MV-4-11 (cell line): ENCODE measurements at regions not wholly inside any gene's neighbourhood (a gene's known extent, or its start where the extent isn't known, plus 50 kb on each side); places are given as distances from the start of the nearest gene placed in this dataset.
"Not testable (repeated sequence)": the region's sequence is repeated elsewhere in the genome, so short reads cannot be mapped to it uniquely, and the experiment has no call there.

ENCODE experiments used
- DNase-seq: peaks from one replicate; lab custom pipeline; 2025; lab: John Stamatoyannopoulos, UW

GRCh38 chr17:71777048-71777640, 343.7 kb upstream of the SOX9 start:
- no peak for DNase-seq

GRCh38 chr17:71779482-71779881, 341.3 kb upstream of the SOX9 start:
- no peak for DNase-seq

GRCh38 chr17:71780596-71780995, 340.2 kb upstream of the SOX9 start:
- no peak for DNase-seq

- not testable (repeated sequence) for DNase-seq
Measured at GRCh38 chr17:71782021-71782420, 338.8 kb upstream of the SOX9 start.

GRCh38 chr17:71790791-71791190, 330.0 kb upstream of the SOX9 start:
- DNase-seq, result no peak

GRCh38 chr17:71791311-71791710, 329.5 kb upstream of the SOX9 start:
- no peak for DNase-seq

- no peak for DNase-seq
Measured at GRCh38 chr17:71792966-71793365, 327.9 kb upstream of the SOX9 start.

GRCh38 chr17:71793518-71793917, 327.3 kb upstream of the SOX9 start:
- no peak for DNase-seq

GRCh38 chr17:71798701-71799100, 322.1 kb upstream of the SOX9 start:
- no peak for DNase-seq

GRCh38 chr17:71799657-71800056, 321.2 kb upstream of the SOX9 start:
- DNase-seq, result no peak

GRCh38 chr17:71801301-71801700, 319.5 kb upstream of the SOX9 start:
- no peak for DNase-seq

GRCh38 chr17:71802663-71803062, 318.2 kb upstream of the SOX9 start:
- DNase-seq, result no peak

GRCh38 chr17:71803656-71804284, 317.1 kb upstream of the SOX9 start:
- DNase-seq, result no peak

- no peak for DNase-seq
Measured at GRCh38 chr17:71809537-71809936, 311.3 kb upstream of the SOX9 start.

- not testable (repeated sequence) for DNase-seq
Measured at GRCh38 chr17:71813861-71814260, 307.0 kb upstream of the SOX9 start.

- no peak for DNase-seq
Measured at GRCh38 chr17:71821511-71821910, 299.3 kb upstream of the SOX9 start.

GRCh38 chr17:71824671-71825070, 296.1 kb upstream of the SOX9 start:
- DNase-seq, result no peak

- no peak for DNase-seq
Measured at GRCh38 chr17:71825687-71826086, 295.1 kb upstream of the SOX9 start.

GRCh38 chr17:71828182-71828596, 292.6 kb upstream of the SOX9 start:
- no peak for DNase-seq

GRCh38 chr17:71830866-71831265, 290.0 kb upstream of the SOX9 start:
- no peak for DNase-seq

GRCh38 chr17:71842986-71843385, 277.8 kb upstream of the SOX9 start:
- no peak for DNase-seq

- DNase-seq, result no peak
Measured at GRCh38 chr17:71845337-71845736, 275.5 kb upstream of the SOX9 start.

GRCh38 chr17:71846561-71847110, 274.2 kb upstream of the SOX9 start:
- DNase-seq, result no peak
